ENCODE measurements at regions not wholly inside any gene's neighbourhood (a gene's known extent, or its start where the extent isn't known, plus 50 kb on each side); places are given as distances from the start of the nearest gene placed in this dataset.

DNA sequence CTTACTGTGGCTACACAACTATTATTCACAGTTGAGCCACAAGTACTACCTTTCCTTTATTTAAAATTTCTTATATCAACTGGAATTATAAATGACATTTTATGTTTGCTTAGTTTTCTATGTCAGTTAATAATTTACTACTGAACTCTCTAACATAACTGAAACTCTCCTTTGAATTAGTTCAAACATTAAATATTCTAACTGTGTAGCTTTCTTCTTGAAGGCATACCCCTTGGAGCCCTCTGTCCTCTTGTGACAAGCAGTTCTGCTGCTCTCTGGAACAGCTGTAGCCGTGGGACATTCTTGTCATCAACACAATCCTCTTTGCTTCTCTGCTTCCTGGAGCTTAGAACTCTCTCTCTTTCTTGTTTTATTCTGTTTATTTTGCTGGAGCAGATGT is 244.8 kb downstream of the NHLRC3 start:
- WGBS, 2 donors: 72 to 77% methylated on average over 1 of the region's 1 CpG
- H3K4me3 ChIP-seq: no peak overlapping the region
- DNase-seq (no peak), ATAC-seq (no peak)
- no peak overlapping the region for H3K27ac ChIP-seq
- peaks cover 0 to 14% (median 0%) of the 10 kb centered on the region in 9 donors for H3K4me1 ChIP-seq
- no peaks in the 10 kb centered on the region for H3K36me3 ChIP-seq
- peaks cover 0 to 18% (median 12%) of the 10 kb centered on the region in 11 donors for H3K9me3 ChIP-seq
- intact Hi-C loops (cut with DNase I): no loop called here
- H3K27me3 ChIP-seq: no peaks in the 10 kb centered on the region
- TF ChIP-seq, protein P1, sequence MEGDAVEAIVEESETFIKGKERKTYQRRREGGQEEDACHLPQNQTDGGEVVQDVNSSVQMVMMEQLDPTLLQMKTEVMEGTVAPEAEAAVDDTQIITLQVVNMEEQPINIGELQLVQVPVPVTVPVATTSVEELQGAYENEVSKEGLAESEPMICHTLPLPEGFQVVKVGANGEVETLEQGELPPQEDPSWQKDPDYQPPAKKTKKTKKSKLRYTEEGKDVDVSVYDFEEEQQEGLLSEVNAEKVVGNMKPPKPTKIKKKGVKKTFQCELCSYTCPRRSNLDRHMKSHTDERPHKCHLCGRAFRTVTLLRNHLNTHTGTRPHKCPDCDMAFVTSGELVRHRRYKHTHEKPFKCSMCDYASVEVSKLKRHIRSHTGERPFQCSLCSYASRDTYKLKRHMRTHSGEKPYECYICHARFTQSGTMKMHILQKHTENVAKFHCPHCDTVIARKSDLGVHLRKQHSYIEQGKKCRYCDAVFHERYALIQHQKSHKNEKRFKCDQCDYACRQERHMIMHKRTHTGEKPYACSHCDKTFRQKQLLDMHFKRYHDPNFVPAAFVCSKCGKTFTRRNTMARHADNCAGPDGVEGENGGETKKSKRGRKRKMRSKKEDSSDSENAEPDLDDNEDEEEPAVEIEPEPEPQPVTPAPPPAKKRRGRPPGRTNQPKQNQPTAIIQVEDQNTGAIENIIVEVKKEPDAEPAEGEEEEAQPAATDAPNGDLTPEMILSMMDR (IDR thresholded peaks at IDR 0.05): no peak

- intact Hi-C loops (cut with DNase I): no loop called here
- TF ChIP-seq, protein P1 (IDR thresholded peaks at IDR 0.05): peak in 5 of 9 donors; percentile 6 to 28 (median 11)
- peaks cover 0 to 32% (median 18%) of the 10 kb centered on the region in 11 donors for H3K9me3 ChIP-seq
- WGBS, 2 donors: 79 to 84% methylated on average over 8 of the region's 8 CpGs
- no peak for DNase-seq
- no peak overlapping the region for H3K4me3 ChIP-seq
- H3K27ac ChIP-seq: peak overlapping the region in 1 of 10 donors; percentile 10
- no peaks in the 10 kb centered on the region for H3K36me3 ChIP-seq
- H3K4me1 ChIP-seq: peaks cover 0 to 14% (median 0%) of the 10 kb centered on the region in 9 donors
- no peaks in the 10 kb centered on the region for H3K27me3 ChIP-seq
- ATAC-seq: peak in 7 of 8 donors; percentile 59 to 83 (median 72)
These were observed 246.6 kb downstream of the NHLRC3 start for GRCh38 chr13:39284801-39285388.

All from heart right ventricle (tissue), 16 donors.